ENCODE measurements at regions not wholly inside any gene's neighbourhood (a gene's known extent, or its start where the extent isn't known, plus 50 kb on each side); places are given as distances from the start of the nearest gene placed in this dataset.
A peak's percentile ranks its signal among the peaks of the same experiment; 100 is the strongest.

DNA sequence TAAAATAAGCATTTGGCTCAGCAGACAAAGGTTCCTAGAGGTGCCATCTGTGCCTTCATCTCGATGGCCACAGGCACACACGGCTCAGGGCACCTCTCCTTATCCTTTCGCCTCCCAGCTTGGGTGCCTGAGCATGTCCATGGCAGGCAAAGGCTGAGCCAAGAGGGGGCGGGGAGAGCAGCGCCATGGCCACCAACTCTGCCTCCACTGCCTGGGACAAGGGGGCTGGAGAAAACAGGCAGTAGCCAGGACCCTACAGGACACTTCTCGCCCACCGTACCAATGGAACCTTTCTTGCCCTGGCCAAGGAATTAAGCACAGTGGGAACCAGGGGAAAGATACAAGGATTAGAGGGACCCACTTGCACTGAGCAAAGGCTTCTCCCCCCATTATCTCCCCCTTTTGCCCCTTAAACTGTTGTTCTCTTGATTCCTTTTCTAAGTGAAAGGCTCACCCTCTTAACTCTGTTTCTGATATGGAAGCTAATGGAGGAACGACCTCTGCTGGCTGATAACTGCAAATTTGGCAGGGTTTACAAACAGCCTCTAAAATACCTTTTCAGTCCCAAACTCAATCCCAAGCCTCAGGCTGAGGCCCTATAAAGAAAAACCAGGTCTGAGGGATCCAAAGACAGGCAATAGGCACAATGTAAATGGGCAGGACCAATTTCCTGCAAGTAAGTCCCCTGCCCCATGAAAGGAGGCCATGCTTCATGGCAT lies 335.2 kb downstream of the ADAM29 start:
- WGBS (ENCODE audit: extremely low coverage, insufficient coverage, insufficient read length) = no CpG with 5 or more reads among the region's 8 CpGs
- Histone ChIP-seq H3K27me3 (ENCODE audit: insufficient read depth, low read length) (no peaks in the 10 kb centered on the region), H3K9ac (ENCODE audit: low read length) (no peak overlapping the region), H3K79me1 (ENCODE audit: low read length) (no peaks in the 10 kb centered on the region), H3K9me3 (ENCODE audit: insufficient read depth, low read depth, low read length) (no peaks in the 10 kb centered on the region), H2BK120ac (ENCODE audit: insufficient read depth, low read length, poor library complexity) (no peak overlapping the region), H3K36me3 (ENCODE audit: control insufficient read depth in 1 of 2, insufficient read depth in 2 of 2, low read length in 2 of 2) (no peaks in the 10 kb centered on the region), H3K23ac (ENCODE audit: low read length) (no peak overlapping the region), H4K12ac (ENCODE audit: low read depth, low read length) (no peak overlapping the region), H3K18ac (ENCODE audit: low read length) (no peak overlapping the region), H3K4ac (ENCODE audit: low read depth, low read length) (no peak overlapping the region), H3K4me3 (ENCODE audit: low read depth, low read length) (no peak overlapping the region), H3K14ac (ENCODE audit: low read length) (no peak overlapping the region), H3K4me1 (ENCODE audit: control insufficient read depth in 1 of 2, insufficient read depth in 2 of 2, low read length in 2 of 2) (no peaks in the 10 kb centered on the region), H2AK5ac (ENCODE audit: low read length) (no peak overlapping the region), H3K4me2 (ENCODE audit: low read length) (no peak overlapping the region), H4K91ac (ENCODE audit: low read depth, low read length) (no peak overlapping the region), H2BK12ac (ENCODE audit: low read length) (no peak overlapping the region), H3K27ac (ENCODE audit: low read depth, low read length) (no peak overlapping the region), H2AFZ (ENCODE audit: insufficient read depth, low read length, poor library complexity) (no peak overlapping the region), H4K8ac (ENCODE audit: low read depth, low read length) (no peak overlapping the region), H3K79me2 (ENCODE audit: control insufficient read depth, insufficient read depth, low read length, poor library complexity) (no peaks in the 10 kb centered on the region), H2BK5ac (ENCODE audit: low read depth, low read length, poor library complexity) (no peak overlapping the region)
- DNase-seq = peak in 1 of 2 donors; percentile 42

DNA sequence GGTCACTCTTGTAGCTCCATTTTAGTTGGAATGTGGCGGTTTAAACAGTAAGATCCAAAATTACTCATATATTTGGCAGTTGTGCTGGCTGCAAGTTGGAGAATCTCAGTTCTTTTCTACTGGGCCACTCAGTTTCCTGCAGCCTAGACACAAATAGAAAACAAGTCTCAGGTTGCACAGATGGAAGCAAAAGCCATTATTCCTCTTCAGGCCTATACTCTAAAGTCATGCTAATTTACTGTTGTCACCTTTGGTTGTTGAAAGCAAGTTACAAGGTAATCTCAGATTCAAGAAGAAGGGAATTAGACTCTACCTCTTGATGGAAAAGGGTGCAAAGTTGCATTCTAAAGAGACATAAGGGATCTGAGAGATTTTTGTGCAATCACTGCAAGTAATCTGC lies 345.4 kb downstream of the ADAM29 start:
- no peak overlapping the region for H2BK12ac ChIP-seq (ENCODE audit: low read length)
- H3K9ac ChIP-seq (ENCODE audit: low read length) = no peak overlapping the region
- no peak overlapping the region for H4K12ac ChIP-seq (ENCODE audit: low read depth, low read length)
- H3K27me3 ChIP-seq (ENCODE audit: insufficient read depth, low read length) = no peaks in the 10 kb centered on the region
- H3K4me2 ChIP-seq (ENCODE audit: low read length) = no peak overlapping the region
- no peak overlapping the region for H2AK5ac ChIP-seq (ENCODE audit: low read length)
- H3K79me2 ChIP-seq (ENCODE audit: control insufficient read depth, insufficient read depth, low read length, poor library complexity) = no peaks in the 10 kb centered on the region
- DNase-seq = no peak
- no peak overlapping the region for H4K91ac ChIP-seq (ENCODE audit: low read depth, low read length)
- no peaks in the 10 kb centered on the region for H3K79me1 ChIP-seq (ENCODE audit: low read length)
- no peak overlapping the region for H2AFZ ChIP-seq (ENCODE audit: insufficient read depth, low read length, poor library complexity)
- H2BK120ac ChIP-seq (ENCODE audit: insufficient read depth, low read length, poor library complexity) = no peak overlapping the region
- H3K4ac ChIP-seq (ENCODE audit: low read depth, low read length) = no peak overlapping the region
- H3K23ac ChIP-seq (ENCODE audit: low read length) = no peak overlapping the region
- H3K14ac ChIP-seq (ENCODE audit: low read length) = no peak overlapping the region
- no peak overlapping the region for H3K27ac ChIP-seq (ENCODE audit: low read depth, low read length)
- no peaks in the 10 kb centered on the region for H3K4me1 ChIP-seq (ENCODE audit: control insufficient read depth in 1 of 2, insufficient read depth in 2 of 2, low read length in 2 of 2)
- no peak overlapping the region for H3K4me3 ChIP-seq (ENCODE audit: low read depth, low read length)
- no peak overlapping the region for H4K8ac ChIP-seq (ENCODE audit: low read depth, low read length)
- no peak overlapping the region for H3K18ac ChIP-seq (ENCODE audit: low read length)
- H3K36me3 ChIP-seq (ENCODE audit: control insufficient read depth in 1 of 2, insufficient read depth in 2 of 2, low read length in 2 of 2) = no peaks in the 10 kb centered on the region
- no CpG with 5 or more reads among the region's 1 CpG for WGBS (ENCODE audit: extremely low coverage, insufficient coverage, insufficient read length)
- no peak overlapping the region for H2BK5ac ChIP-seq (ENCODE audit: low read depth, low read length, poor library complexity)
- no peaks in the 10 kb centered on the region for H3K9me3 ChIP-seq (ENCODE audit: insufficient read depth, low read depth, low read length)

DNA sequence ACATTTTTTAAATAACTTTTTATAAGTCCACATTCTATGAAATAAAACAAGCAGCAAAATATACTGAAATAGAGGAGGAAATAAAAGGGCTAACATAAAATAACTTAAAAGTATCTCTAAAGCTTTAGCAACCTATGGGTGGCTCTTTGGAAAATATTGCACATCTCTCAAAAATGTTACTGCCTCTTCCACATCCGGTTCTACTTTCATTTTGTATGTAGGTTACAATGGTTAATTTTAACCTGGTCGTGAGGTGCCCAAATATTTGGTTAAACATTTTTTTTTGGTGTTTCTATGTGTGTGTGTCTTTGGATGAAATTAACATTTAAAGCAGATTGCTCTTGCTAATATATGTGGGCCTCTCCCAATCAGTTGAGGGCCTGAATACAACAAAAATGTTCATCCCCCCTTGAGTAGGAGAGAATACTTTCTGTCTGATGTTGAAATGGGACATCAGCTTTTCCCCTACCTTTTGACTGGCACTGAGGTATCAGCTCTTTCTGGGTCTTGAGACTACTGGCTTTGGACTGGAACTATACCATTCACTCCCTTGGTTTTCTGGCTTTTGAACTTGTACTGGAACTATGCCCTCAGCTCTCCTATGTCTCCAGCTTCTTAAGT lies 353.0 kb downstream of the ADAM29 start:
- Histone ChIP-seq H2AFZ (ENCODE audit: insufficient read depth, low read length, poor library complexity) (no peak overlapping the region), H3K79me2 (ENCODE audit: control insufficient read depth, insufficient read depth, low read length, poor library complexity) (no peaks in the 10 kb centered on the region), H2BK12ac (ENCODE audit: low read length) (no peak overlapping the region), H2BK5ac (ENCODE audit: low read depth, low read length, poor library complexity) (no peak overlapping the region), H3K18ac (ENCODE audit: low read length) (no peak overlapping the region), H2BK120ac (ENCODE audit: insufficient read depth, low read length, poor library complexity) (no peak overlapping the region), H4K12ac (ENCODE audit: low read depth, low read length) (no peak overlapping the region), H3K36me3 (ENCODE audit: control insufficient read depth in 1 of 2, insufficient read depth in 2 of 2, low read length in 2 of 2) (no peaks in the 10 kb centered on the region), H3K9ac (ENCODE audit: low read length) (no peak overlapping the region), H2AK5ac (ENCODE audit: low read length) (no peak overlapping the region), H3K14ac (ENCODE audit: low read length) (no peak overlapping the region), H3K23ac (ENCODE audit: low read length) (no peak overlapping the region), H4K8ac (ENCODE audit: low read depth, low read length) (no peak overlapping the region), H3K27ac (ENCODE audit: low read depth, low read length) (no peak overlapping the region), H3K4me1 (ENCODE audit: control insufficient read depth in 1 of 2, insufficient read depth in 2 of 2, low read length in 2 of 2) (no peaks in the 10 kb centered on the region), H4K91ac (ENCODE audit: low read depth, low read length) (no peak overlapping the region), H3K4me2 (ENCODE audit: low read length) (no peak overlapping the region), H3K4me3 (ENCODE audit: low read depth, low read length) (no peak overlapping the region), H3K9me3 (ENCODE audit: insufficient read depth, low read depth, low read length) (no peaks in the 10 kb centered on the region), H3K4ac (ENCODE audit: low read depth, low read length) (no peak overlapping the region), H3K27me3 (ENCODE audit: insufficient read depth, low read length) (no peaks in the 10 kb centered on the region), H3K79me1 (ENCODE audit: low read length) (no peaks in the 10 kb centered on the region)
- WGBS (ENCODE audit: extremely low coverage, insufficient coverage, insufficient read length) = no CpG with 5 or more reads among the region's 2 CpGs
- DNase-seq = no peak

DNA sequence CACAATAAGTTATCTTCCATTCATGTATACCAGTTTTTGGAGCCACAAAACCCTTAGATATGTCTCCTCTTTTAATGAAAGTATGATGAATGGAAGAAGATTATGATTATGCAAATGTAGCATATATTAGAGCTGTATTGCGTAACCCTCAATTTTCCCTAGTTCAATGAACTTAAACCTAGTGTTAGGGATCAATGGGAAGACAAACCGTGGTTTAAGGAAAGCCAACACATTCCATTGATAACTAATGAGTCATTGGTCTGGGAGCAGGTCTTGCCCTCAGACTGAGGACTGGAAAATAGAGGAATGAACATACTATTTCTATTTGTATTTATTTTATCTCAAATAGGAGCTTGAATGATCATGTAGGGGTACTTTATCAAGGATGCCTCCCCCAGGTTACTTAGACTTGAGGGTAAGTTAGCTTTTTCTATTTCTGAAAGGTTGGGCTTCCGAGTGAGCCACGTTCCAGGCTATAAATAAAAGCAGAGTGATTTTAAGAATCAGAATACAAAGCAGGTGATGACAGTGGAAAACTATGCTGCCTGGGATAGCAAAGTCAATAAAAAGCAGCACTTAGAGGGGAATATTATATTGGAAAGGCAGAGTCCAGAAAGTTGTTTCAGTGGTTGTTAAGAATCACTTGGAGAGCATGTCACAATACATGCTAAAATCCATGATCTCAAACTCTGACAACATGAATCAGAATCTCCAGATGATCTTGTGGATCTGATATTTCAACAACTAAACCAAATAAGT lies 356.0 kb downstream of the ADAM29 start:
- no peak overlapping the region for H3K4me2 ChIP-seq (ENCODE audit: low read length)
- no peak overlapping the region for H3K4ac ChIP-seq (ENCODE audit: low read depth, low read length)
- no CpG with 5 or more reads among the region's 4 CpGs for WGBS (ENCODE audit: extremely low coverage, insufficient coverage, insufficient read length)
- H2AK5ac ChIP-seq (ENCODE audit: low read length) = no peak overlapping the region
- no peaks in the 10 kb centered on the region for H3K79me2 ChIP-seq (ENCODE audit: control insufficient read depth, insufficient read depth, low read length, poor library complexity)
- H3K79me1 ChIP-seq (ENCODE audit: low read length) = no peaks in the 10 kb centered on the region
- peak in 1 of 2 donors; percentile 23 for DNase-seq
- no peak overlapping the region for H3K18ac ChIP-seq (ENCODE audit: low read length)
- H3K36me3 ChIP-seq (ENCODE audit: control insufficient read depth in 1 of 2, insufficient read depth in 2 of 2, low read length in 2 of 2) = no peaks in the 10 kb centered on the region
- H3K9me3 ChIP-seq (ENCODE audit: insufficient read depth, low read depth, low read length) = no peaks in the 10 kb centered on the region
- no peak overlapping the region for H2BK12ac ChIP-seq (ENCODE audit: low read length)
- no peak overlapping the region for H3K4me3 ChIP-seq (ENCODE audit: low read depth, low read length)
- no peaks in the 10 kb centered on the region for H3K27me3 ChIP-seq (ENCODE audit: insufficient read depth, low read length)
- H3K23ac ChIP-seq (ENCODE audit: low read length) = no peak overlapping the region
- H2AFZ ChIP-seq (ENCODE audit: insufficient read depth, low read length, poor library complexity) = no peak overlapping the region
- H3K4me1 ChIP-seq (ENCODE audit: control insufficient read depth in 1 of 2, insufficient read depth in 2 of 2, low read length in 2 of 2) = no peaks in the 10 kb centered on the region
- no peak overlapping the region for H3K27ac ChIP-seq (ENCODE audit: low read depth, low read length)
- H2BK120ac ChIP-seq (ENCODE audit: insufficient read depth, low read length, poor library complexity) = no peak overlapping the region
- no peak overlapping the region for H2BK5ac ChIP-seq (ENCODE audit: low read depth, low read length, poor library complexity)
- H4K12ac ChIP-seq (ENCODE audit: low read depth, low read length) = no peak overlapping the region
- no peak overlapping the region for H3K14ac ChIP-seq (ENCODE audit: low read length)
- no peak overlapping the region for H3K9ac ChIP-seq (ENCODE audit: low read length)
- no peak overlapping the region for H4K91ac ChIP-seq (ENCODE audit: low read depth, low read length)
- H4K8ac ChIP-seq (ENCODE audit: low read depth, low read length) = no peak overlapping the region
